ENCODE measurements at regions not wholly inside any gene's neighbourhood (a gene's known extent, or its start where the extent isn't known, plus 50 kb on each side); places are given as distances from the start of the nearest gene placed in this dataset.

DNA sequence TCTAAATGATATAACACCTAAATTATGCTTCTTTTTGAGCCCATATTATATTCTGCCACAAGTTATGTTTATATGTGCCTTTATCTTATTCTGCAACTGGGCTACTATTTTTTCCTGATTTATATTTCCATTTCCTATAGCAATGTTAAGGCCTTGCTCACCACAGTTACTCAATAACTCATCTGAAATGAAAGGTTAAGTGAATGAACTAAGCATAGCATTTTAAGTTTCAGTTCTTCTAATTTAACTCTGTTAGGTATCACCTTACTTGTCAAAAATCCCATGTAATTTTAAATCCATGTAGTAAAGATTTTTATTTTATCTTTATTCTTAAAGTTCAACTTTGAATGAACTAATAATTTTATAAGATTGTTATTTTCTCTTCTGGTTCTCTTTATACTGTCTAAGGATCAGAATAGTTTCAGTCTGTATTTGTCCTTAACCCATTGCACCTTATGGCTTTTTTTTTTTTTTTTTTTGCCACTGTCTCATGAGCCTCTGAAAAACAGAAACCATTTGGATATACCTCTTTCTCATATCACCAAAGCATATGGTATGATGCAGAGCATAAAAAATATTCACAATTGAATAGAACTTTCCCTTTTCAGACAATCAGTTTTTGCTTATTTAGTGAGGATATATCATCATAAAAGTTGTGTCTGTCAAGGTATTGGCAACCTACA, 301.8 kb upstream of the ZWINT start (continued):
- TF ChIP-seq, protein P1, sequence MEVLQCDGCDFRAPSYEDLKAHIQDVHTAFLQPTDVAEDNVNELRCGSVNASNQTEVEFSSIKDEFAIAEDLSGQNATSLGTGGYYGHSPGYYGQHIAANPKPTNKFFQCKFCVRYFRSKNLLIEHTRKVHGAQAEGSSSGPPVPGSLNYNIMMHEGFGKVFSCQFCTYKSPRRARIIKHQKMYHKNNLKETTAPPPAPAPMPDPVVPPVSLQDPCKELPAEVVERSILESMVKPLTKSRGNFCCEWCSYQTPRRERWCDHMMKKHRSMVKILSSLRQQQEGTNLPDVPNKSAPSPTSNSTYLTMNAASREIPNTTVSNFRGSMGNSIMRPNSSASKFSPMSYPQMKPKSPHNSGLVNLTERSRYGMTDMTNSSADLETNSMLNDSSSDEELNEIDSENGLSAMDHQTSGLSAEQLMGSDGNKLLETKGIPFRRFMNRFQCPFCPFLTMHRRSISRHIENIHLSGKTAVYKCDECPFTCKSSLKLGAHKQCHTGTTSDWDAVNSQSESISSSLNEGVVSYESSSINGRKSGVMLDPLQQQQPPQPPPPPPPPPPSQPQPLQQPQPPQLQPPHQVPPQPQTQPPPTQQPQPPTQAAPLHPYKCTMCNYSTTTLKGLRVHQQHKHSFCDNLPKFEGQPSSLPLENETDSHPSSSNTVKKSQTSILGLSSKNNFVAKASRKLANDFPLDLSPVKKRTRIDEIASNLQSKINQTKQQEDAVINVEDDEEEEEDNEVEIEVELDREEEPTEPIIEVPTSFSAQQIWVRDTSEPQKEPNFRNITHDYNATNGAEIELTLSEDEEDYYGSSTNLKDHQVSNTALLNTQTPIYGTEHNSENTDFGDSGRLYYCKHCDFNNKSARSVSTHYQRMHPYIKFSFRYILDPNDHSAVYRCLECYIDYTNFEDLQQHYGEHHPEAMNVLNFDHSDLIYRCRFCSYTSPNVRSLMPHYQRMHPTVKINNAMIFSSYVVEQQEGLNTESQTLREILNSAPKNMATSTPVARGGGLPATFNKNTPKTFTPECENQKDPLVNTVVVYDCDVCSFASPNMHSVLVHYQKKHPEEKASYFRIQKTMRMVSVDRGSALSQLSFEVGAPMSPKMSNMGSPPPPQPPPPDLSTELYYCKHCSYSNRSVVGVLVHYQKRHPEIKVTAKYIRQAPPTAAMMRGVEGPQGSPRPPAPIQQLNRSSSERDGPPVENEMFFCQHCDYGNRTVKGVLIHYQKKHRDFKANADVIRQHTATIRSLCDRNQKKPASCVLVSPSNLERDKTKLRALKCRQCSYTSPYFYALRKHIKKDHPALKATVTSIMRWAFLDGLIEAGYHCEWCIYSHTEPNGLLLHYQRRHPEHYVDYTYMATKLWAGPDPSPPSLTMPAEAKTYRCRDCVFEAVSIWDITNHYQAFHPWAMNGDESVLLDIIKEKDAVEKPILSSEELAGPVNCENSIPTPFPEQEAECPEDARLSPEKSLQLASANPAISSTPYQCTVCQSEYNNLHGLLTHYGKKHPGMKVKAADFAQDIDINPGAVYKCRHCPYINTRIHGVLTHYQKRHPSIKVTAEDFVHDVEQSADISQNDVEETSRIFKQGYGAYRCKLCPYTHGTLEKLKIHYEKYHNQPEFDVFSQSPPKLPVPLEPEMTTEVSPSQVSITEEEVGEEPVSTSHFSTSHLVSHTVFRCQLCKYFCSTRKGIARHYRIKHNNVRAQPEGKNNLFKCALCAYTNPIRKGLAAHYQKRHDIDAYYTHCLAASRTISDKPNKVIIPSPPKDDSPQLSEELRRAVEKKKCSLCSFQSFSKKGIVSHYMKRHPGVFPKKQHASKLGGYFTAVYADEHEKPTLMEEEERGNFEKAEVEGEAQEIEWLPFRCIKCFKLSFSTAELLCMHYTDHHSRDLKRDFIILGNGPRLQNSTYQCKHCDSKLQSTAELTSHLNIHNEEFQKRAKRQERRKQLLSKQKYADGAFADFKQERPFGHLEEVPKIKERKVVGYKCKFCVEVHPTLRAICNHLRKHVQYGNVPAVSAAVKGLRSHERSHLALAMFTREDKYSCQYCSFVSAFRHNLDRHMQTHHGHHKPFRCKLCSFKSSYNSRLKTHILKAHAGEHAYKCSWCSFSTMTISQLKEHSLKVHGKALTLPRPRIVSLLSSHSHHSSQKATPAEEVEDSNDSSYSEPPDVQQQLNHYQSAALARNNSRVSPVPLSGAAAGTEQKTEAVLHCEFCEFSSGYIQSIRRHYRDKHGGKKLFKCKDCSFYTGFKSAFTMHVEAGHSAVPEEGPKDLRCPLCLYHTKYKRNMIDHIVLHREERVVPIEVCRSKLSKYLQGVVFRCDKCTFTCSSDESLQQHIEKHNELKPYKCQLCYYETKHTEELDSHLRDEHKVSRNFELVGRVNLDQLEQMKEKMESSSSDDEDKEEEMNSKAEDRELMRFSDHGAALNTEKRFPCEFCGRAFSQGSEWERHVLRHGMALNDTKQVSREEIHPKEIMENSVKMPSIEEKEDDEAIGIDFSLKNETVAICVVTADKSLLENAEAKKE (CRISPR knock-in tag; IDR thresholded peaks at IDR 0.05) = no peak
- TF ChIP-seq CREB1 (CRISPR knock-in tag; IDR thresholded peaks at IDR 0.05; ENCODE audit: low read depth) (no peak), STAT1 (IDR thresholded peaks at IDR 0.05; ENCODE audit: unreplicated experiment) (no peak)
- TF ChIP-seq, protein P2, sequence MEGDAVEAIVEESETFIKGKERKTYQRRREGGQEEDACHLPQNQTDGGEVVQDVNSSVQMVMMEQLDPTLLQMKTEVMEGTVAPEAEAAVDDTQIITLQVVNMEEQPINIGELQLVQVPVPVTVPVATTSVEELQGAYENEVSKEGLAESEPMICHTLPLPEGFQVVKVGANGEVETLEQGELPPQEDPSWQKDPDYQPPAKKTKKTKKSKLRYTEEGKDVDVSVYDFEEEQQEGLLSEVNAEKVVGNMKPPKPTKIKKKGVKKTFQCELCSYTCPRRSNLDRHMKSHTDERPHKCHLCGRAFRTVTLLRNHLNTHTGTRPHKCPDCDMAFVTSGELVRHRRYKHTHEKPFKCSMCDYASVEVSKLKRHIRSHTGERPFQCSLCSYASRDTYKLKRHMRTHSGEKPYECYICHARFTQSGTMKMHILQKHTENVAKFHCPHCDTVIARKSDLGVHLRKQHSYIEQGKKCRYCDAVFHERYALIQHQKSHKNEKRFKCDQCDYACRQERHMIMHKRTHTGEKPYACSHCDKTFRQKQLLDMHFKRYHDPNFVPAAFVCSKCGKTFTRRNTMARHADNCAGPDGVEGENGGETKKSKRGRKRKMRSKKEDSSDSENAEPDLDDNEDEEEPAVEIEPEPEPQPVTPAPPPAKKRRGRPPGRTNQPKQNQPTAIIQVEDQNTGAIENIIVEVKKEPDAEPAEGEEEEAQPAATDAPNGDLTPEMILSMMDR (conservative IDR thresholded peaks at IDR 0.05; ENCODE audit: low read depth in 2 of 2) = no peak

DNA sequence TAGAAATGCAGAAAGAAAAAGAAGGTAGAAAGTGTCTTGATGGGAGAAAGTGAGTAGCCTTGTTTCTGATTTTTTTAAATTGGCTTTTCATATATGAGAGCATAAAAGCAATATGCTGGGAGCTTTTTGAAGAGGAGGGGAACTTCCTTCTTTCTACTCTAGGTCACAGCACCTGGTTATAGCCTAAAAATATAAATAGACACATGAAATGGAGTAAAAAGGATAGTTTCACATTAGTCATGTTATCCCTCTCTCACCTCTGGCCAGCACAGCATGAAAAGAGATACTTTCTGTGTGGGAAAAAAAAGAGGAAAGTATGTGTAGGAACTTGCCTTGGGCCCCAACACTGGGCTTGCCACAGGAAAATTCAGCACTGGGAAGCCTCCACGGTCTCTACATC, 292.2 kb upstream of the ZWINT start:
- Histone ChIP-seq H4K20me1 (replicated peaks; ENCODE audit: insufficient read depth) (no peaks in the 10 kb centered on the region), H3K4me1 (ENCODE audit: insufficient read depth) (no peaks in the 10 kb centered on the region), H3F3A (replicated peaks; ENCODE audit: low read depth) (no peaks in the 10 kb centered on the region), H3K9me2 (ENCODE audit: insufficient read depth) (no peaks in the 10 kb centered on the region), H3K27ac (ENCODE audit: low read depth) (no peak overlapping the region), H3K36me3 (ENCODE audit: insufficient read depth) (no peaks in the 10 kb centered on the region), H3K4me2 (no peak overlapping the region), H3K4me3 (no peak overlapping the region), H3K27me3 (ENCODE audit: insufficient read depth) (no peaks in the 10 kb centered on the region), H2AFZ (no peak overlapping the region), H3K79me2 (replicated peaks; ENCODE audit: insufficient read depth) (no peaks in the 10 kb centered on the region)
- ATAC-seq (no peak), DNase-seq (ENCODE audit: low spot score) (no peak)
- TF ChIP-seq ZNF331 (CRISPR knock-in tag; IDR thresholded peaks at IDR 0.05; ENCODE audit: low read depth) = no peak
- TF ChIP-seq ZNF114 (CRISPR knock-in tag; IDR thresholded peaks at IDR 0.05) = no peak
- no peak for TF ChIP-seq STAT1 (IDR thresholded peaks at IDR 0.05; ENCODE audit: unreplicated experiment)
- TF ChIP-seq EZH2phosphoT487 (IDR thresholded peaks at IDR 0.05; ENCODE audit: unreplicated experiment) = no peak
- TF ChIP-seq, protein P1 (CRISPR knock-in tag; IDR thresholded peaks at IDR 0.05) = no peak
- Mint-ChIP-seq H3K4me1 (no peaks in the 10 kb centered on the region), H3K9me3 (peaks cover 10% of the 10 kb centered on the region; the same call in 2 of the 3 replicates), H3K36me3 (ENCODE audit: low read depth) (no peaks in the 10 kb centered on the region), H3K4me3 (no peak overlapping the region), H3K27ac (no peak overlapping the region), H3K27me3 (ENCODE audit: insufficient read depth, low read depth, poor library complexity) (no peaks in the 10 kb centered on the region)
